ENCODE measurements at regions not wholly inside any gene's neighbourhood (a gene's known extent, or its start where the extent isn't known, plus 50 kb on each side); places are given as distances from the start of the nearest gene placed in this dataset.
"Not testable (repeated sequence)": the region's sequence is repeated elsewhere in the genome, so short reads cannot be mapped to it uniquely, and the experiment has no call there.

DNA sequence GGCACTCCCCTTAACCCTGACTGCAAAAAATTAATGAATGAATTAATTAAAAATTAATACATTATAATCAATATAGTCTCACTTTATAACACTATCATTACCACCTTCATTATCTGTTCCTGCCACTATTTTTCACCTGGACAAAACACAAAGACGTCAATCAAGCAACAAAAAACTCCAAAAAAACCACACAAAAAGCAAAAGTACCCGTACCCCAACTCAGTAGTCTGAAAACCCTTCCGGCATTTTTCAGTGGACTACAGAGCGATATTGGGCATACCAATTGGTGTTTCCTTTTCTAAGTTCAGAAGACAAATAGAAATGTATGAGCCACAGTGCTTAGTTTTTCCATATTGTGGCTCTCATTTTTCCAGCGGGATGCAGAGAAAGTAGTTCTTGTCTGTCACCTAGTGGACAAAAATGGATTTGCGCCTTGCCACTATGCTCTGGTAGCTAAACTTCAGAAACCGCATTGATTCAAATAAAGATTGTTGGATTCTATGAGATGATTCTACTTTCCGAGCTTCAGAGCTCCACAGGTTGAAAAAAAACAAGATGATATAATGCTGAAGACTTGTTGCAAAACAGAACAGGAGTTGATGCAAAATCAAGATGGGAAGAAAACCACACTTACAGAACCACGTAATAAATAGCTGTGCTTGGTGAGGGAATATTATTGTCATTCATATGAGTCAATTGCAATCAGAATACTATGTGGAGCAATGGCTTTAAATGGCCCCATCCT lies 50.6 kb upstream of the ITGB1 start:
- H3K27me3 Mint-ChIP-seq (ENCODE audit: low read depth) = no peaks in the 10 kb centered on the region
- peaks cover 37% of the 10 kb centered on the region for H3K4me1 Mint-ChIP-seq
- H3K9me3 Mint-ChIP-seq = no peaks in the 10 kb centered on the region
- TF ChIP-seq, protein P1, sequence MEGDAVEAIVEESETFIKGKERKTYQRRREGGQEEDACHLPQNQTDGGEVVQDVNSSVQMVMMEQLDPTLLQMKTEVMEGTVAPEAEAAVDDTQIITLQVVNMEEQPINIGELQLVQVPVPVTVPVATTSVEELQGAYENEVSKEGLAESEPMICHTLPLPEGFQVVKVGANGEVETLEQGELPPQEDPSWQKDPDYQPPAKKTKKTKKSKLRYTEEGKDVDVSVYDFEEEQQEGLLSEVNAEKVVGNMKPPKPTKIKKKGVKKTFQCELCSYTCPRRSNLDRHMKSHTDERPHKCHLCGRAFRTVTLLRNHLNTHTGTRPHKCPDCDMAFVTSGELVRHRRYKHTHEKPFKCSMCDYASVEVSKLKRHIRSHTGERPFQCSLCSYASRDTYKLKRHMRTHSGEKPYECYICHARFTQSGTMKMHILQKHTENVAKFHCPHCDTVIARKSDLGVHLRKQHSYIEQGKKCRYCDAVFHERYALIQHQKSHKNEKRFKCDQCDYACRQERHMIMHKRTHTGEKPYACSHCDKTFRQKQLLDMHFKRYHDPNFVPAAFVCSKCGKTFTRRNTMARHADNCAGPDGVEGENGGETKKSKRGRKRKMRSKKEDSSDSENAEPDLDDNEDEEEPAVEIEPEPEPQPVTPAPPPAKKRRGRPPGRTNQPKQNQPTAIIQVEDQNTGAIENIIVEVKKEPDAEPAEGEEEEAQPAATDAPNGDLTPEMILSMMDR (conservative IDR thresholded peaks at IDR 0.05) = peak; percentile 98
- no peak overlapping the region for H3K27ac Mint-ChIP-seq (ENCODE audit: unreplicated experiment)
- peak overlapping the region; percentile 47 for H3K4me3 Mint-ChIP-seq
- H3K36me3 Mint-ChIP-seq (ENCODE audit: low read depth) = no peaks in the 10 kb centered on the region
- DNase-seq (ENCODE audit: low read depth, low spot score) = peak; percentile 73

DNA sequence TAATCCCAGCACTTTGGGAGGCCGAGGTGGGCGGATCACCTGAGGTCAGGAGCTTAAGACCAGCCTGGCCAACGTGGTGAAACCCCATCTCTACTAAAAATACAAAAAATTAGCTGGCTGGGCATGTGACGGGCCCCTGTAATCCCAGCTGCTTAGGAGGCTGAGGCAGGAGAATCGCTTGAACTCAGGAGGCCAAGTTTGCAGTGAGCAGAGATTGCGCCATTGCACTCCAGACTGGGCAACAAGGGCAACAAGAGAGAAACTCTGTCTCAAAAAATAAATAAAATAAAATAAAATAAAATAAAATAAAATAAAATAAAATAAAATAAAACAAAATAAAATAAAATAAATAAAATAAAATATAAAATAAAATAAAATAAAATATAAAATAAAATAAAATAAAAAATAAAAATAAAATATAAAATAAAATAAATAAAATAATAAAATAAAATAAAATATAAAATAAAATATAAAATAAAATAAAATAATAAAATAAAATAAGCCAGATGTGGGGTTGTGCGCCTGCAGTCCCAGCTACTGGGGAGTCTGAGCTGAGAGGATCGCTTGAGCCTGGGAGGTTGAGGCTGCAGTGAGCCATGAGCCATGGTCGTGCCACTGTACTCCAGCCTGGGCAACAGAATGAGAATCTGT lies 49.8 kb upstream of the ITGB1 start:
- DNase-seq (ENCODE audit: low read depth, low spot score); H3K36me3 Mint-ChIP-seq (ENCODE audit: low read depth); H3K27ac Mint-ChIP-seq (ENCODE audit: unreplicated experiment); H3K4me3 Mint-ChIP-seq; H3K9me3 Mint-ChIP-seq; H3K27me3 Mint-ChIP-seq (ENCODE audit: low read depth): not testable (repeated sequence)
- H3K4me1 Mint-ChIP-seq = peaks cover 37% of the 10 kb centered on the region

Measured in neural crest cell (in vitro differentiated cells).